ENCODE measurements at regions not wholly inside any gene's neighbourhood (a gene's known extent, or its start where the extent isn't known, plus 50 kb on each side); places are given as distances from the start of the nearest gene placed in this dataset.

- no CpG with 5 or more reads among the region's 7 CpGs for WGBS, 2 experiments (ENCODE audit: extremely low coverage in 2 of 2, insufficient read length in 1 of 2)
- no peaks in the 10 kb centered on the region for H3K27me3 ChIP-seq (ENCODE audit: control insufficient read depth, insufficient read depth, low read length)
Measured at GRCh38 chr13:103288114-103288513, 221.9 kb upstream of the SLC10A2 start.

More at GRCh38 chr13:103288114-103288513, 221.9 kb upstream of the SLC10A2 start:
- Histone ChIP-seq H4K5ac (ENCODE audit: low read depth, low read length) (no peak overlapping the region), H4K91ac (ENCODE audit: insufficient read depth, low read depth, low read length) (no peak overlapping the region), H4K20me1 (ENCODE audit: insufficient read depth, low read length) (no peaks in the 10 kb centered on the region), H2AK5ac (ENCODE audit: low read depth, low read length) (no peak overlapping the region), H3K27ac (ENCODE audit: insufficient read depth, low read length) (no peak overlapping the region), H3K4ac (ENCODE audit: low read depth, low read length) (no peak overlapping the region), H2BK20ac (ENCODE audit: low read depth, low read length) (no peak overlapping the region), H2AK9ac (replicated peaks; ENCODE audit: low read depth, low read length, poor library complexity) (no peak overlapping the region), H2BK5ac (ENCODE audit: low read depth, low read length, poor library complexity, severe bottlenecking) (no peak overlapping the region), H3K14ac (replicated peaks; ENCODE audit: low read depth, low read length) (no peak overlapping the region), H3K79me1 (ENCODE audit: low read depth in 1 of 2, low read length in 2 of 2) (no peaks in the 10 kb centered on the region), H2AFZ (replicated peaks; ENCODE audit: low read length, poor library complexity) (no peak overlapping the region), H3K9me3 (ENCODE audit: control insufficient read depth, insufficient read depth, low read length) (peaks cover 9% of the 10 kb centered on the region), H2BK120ac (ENCODE audit: low read depth, low read length) (no peak overlapping the region), H3K4me3 (ENCODE audit: insufficient read depth, low read depth, low read length) (no peak overlapping the region), H2BK15ac (ENCODE audit: low read depth, low read length) (no peak overlapping the region), H4K8ac (ENCODE audit: low read depth in 2 of 2, low read length in 2 of 2) (no peak overlapping the region), H3K23ac (ENCODE audit: low read depth, low read length) (no peak overlapping the region), H3K36me3 (ENCODE audit: control insufficient read depth, insufficient read depth, low read length) (no peaks in the 10 kb centered on the region), H3K18ac (ENCODE audit: low read depth, low read length) (no peak overlapping the region), H3K9me1 (ENCODE audit: insufficient read depth, low read length) (no peaks in the 10 kb centered on the region), H3K9ac (ENCODE audit: low read depth, low read length) (no peak overlapping the region), H3K4me2 (ENCODE audit: low read depth, low read length) (no peak overlapping the region), H3K4me1 (ENCODE audit: control insufficient read depth, insufficient read depth, low read length) (no peaks in the 10 kb centered on the region), H3K56ac (ENCODE audit: extremely low read depth, insufficient read depth, low read length) (no peak overlapping the region)
- intact Hi-C loops (cut with micrococcal nuclease), result no loop called here
- POLR2A ChIA-PET (ENCODE audit: unreplicated experiment), result no interaction called here
- no peak for TF ChIP-seq SMC3 (IDR thresholded peaks at IDR 0.05; ENCODE audit: low read depth, low read length)
- no peak for TF ChIP-seq MAZ (IDR thresholded peaks at IDR 0.05; ENCODE audit: borderline replicate concordance, low read depth, low read length)
- no peak for TF ChIP-seq RFX5 (IDR thresholded peaks at IDR 0.05; ENCODE audit: low read depth, low read length)
- TF ChIP-seq POLR2A (IDR thresholded peaks at IDR 0.05; ENCODE audit: low read depth, low read length), result no peak
- CTCF ChIA-PET, result no interaction called here
- no peak for ATAC-seq (ENCODE audit: low read depth)
- no peak for DNase-seq
- dilution Hi-C loops (cut with HindIII; ENCODE audit: low sequenced_read_pairs, unreplicated experiment), result no loop called here
- no TSS peak for BruUV-seq (replicated peaks)
- in situ Hi-C loops (cut with MboI; ENCODE audit: low sequenced_read_pairs), result no loop called here

Measured in IMR-90 (cell line).